ENCODE measurements at regions not wholly inside any gene's neighbourhood (a gene's known extent, or its start where the extent isn't known, plus 50 kb on each side); places are given as distances from the start of the nearest gene placed in this dataset.

DNA sequence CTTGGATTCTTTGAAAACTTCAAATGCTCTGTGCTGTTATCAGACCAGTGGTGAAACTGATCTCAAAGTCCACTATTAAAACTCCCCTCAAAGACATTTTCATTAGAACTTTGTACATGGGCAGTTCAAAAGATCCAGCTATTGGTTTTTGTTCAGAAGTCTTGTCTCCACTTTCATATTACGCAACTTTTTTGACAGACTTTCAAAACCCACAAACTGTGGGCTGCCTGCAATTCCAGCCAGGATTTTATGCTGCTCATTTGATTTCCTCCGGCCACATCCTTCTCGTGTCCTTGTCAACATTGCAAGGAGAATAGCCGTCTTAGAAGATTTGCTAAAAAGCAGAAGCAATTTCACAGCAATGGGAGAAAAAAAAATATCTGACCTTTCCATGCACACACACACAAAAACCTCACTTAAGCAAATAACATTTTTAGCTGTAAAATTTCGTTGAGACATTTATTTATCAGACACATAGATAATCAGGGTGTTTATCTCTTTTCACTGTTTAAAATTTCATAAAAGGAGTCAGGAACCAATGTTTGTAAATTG, 1990.5 kb downstream of the MAT2B start:
- no peak for DNase-seq

- DNase-seq = no peak
These were observed 1992.3 kb downstream of the MAT2B start for GRCh38 chr5:165497707-165498106.

- no peak for DNase-seq
These were observed 1997.7 kb downstream of the MAT2B start for GRCh38 chr5:165502893-165503691.

- DNase-seq = no peak
These were observed 1999.3 kb downstream of the MAT2B start for GRCh38 chr5:165504674-165505073.

DNA sequence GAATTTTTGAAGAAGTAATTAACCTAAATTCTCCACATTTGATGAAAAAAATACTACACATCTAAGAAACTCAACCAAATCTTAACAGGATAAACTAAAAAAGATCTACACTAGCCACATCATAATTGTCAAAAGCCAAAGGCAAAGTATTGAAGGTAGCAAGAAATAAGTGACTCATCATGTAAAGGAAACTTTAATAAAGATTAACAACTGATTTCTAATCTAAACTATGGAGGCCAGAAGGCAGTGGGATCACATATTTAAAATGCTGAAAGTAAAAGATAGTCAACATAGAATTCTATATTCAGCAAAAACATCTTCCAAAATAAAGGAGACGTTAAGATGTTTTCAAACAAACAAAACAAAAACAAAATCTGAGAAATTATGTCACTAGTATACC, 2002.9 kb downstream of the MAT2B start:
- DNase-seq = no peak

GRCh38 chr5:165508861-165509260, 2003.4 kb downstream of the MAT2B start:
- DNase-seq = no peak

DNA sequence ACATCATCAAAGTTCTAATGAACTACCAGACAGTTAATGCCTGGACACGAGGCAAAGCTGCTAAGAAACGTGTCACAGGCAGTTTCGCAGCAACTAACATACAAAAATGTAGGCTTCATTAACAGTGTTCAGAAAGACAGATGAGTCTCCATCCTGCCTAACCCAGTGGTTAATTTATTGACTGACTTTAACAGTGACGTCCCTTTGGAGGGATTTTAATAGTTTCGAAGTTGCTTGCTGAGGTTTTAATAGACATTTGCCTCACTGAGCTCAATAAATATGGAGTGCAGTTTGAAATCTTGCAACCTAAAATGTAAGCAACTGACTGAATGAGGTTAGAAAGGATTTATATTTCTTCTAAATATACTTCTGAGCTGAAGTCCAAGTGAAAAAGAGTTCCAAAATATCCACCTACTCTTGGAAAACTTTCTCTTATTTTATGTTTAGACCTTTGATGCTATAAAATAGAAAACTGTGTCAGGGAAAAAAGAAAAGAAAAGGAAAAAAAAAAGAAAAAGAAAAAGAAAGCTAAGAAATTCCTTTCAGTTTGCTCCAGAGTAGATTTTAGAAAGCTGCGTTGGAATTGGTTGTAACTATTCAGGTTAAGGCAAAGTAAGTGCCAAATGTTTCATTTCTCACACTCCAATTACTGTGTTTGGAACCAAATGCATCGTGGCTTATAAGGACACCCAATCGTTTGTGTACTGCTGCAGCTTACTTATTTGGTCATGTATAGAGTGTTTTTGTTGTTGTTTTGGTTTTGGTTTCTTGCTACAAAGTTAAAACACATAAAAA, 2016.6 kb downstream of the MAT2B start:
- DNase-seq = no peak

GRCh38 chr5:165525271-165525670, 2019.9 kb downstream of the MAT2B start:
- no peak for DNase-seq

GRCh38 chr5:165526357-165526756, 2020.9 kb downstream of the MAT2B start:
- no peak for DNase-seq

DNA sequence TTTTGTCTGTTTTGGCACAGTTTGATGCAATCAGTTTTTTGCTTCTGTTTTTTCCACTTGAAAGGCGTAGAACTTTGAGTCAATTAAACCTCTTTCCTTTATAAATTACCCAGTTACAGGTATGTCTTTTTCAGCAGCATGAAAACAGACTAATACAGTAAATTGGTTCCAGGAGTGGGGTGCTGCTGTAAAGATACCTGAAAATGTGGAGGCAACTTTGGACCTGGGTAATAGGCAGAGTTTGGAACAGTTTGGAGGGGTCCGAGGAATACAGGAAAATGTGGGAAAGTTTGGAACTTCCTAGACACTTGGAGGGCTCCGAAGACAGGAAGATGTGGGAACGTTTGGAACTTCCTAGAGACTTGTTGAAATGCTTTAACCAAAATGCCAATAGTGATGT, 2022.2 kb downstream of the MAT2B start:
- no peak for DNase-seq

- no peak for DNase-seq
These were observed 2032.6 kb downstream of the MAT2B start for GRCh38 chr5:165538065-165538464.

- DNase-seq = no peak
These were observed 2054.2 kb downstream of the MAT2B start for GRCh38 chr5:165559645-165560044.

DNA sequence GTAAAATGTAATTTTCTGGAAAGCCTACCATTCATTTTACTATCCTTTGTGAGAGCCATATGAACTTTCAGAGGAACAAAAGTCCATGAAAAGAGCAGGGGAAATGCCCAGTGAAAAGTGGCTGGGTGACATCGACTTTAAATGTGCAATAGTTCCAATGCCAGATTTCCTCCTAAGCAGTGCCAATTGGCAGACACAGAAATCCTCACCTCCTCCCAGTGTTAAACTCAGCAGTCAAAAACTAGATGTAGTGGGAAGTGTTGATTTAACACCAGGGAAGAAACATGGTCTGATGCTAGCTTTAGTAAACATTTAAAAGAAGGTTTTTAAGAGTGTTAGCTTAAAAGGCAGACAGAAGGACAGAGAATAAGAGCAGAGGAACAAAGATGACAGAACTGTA, 2055.2 kb downstream of the MAT2B start:
- DNase-seq = no peak

DNA sequence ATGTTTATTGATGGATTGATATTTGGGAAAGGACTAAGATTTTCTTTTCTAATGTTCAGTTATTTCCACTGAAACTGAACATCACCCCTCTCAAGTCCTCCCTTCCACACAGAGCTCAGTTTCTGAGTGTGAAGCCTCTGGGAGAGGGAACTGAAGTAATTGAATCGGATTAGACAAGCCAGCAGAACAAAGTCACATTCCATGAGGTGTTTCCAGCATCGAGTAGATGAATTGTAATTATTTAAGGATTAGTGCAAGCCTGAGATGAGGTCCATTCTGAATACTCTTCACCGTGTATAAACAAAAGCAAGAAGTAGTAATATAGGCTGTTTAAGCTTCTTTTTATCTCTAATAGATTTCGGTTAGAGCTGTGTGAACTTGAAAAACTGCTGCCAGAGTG, 2060.5 kb downstream of the MAT2B start:
- DNase-seq = no peak

DNA sequence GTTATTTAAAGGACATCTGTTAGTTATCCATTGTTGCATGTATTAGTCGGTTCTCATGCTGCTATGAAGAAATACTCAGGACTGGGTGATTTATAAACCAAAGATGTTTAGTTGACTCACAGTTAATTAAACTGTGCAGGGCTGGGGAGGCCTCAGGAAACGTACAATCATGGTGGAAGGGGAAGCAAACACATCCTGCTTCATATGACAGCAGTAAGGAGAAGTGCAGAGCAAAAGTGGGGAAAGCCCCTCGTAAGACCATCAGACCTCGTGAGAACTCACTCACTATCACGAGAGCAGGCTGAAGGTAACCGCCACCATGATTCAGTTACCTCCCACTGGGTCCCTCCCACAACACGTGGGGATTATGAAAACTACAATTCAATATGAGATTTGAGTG, 2064.1 kb downstream of the MAT2B start:
- no peak for DNase-seq

DNA sequence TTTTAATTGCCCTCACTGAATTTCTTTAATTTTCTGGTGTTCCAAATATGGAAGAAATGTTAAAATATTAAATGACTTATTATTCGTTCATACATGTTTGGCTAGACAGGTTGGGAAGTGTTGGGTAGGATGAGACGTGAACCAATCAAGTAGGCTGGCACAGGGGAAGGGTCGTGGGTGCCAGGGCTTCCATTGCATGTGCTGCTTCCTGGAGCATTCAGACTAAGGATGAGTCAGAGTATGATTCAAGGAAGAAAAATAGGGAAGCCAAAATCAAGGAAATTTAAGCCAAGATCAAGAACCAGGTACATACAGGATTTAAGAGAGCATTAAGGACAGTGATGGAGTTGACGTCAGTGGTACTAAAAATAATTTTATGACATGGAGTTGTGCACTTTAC, 2068.0 kb downstream of the MAT2B start:
- no peak for DNase-seq

GRCh38 chr5:165574100-165574499, 2068.7 kb downstream of the MAT2B start:
- DNase-seq = no peak

DNA sequence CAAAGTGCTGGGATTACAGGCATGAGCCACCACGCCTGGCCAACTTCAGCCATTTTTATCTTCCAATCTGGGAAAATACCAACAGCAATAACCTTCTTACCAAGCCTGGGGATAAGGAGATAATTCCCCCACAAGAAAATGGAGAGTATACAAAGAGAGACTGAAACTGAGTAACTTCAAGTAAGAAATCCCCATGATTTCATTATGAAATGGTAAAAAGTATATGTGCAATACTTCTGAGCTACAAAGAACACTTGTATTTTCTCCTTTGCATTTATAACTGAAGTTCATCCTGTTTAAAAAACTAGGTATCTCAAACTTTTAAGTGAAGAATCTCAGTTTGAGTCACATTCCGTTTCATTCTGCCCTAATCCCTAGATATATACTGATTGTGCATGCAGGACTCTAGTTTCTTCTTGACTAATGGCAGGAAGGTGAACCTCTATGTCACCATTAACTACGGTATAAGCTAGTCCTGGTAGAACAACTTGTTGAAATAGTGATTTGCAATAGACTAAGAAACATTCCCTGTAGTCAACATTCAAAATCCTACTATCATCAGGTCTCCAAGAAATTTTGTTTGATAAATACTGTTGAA, 2071.4 kb downstream of the MAT2B start:
- no peak for DNase-seq

- DNase-seq = no peak
These were observed 2074.5 kb downstream of the MAT2B start for GRCh38 chr5:165579911-165580310.

GRCh38 chr5:165594693-165595092, 2089.3 kb downstream of the MAT2B start:
- DNase-seq = no peak

GRCh38 chr5:165602529-165602928, 2097.1 kb downstream of the MAT2B start:
- DNase-seq = no peak

DNA sequence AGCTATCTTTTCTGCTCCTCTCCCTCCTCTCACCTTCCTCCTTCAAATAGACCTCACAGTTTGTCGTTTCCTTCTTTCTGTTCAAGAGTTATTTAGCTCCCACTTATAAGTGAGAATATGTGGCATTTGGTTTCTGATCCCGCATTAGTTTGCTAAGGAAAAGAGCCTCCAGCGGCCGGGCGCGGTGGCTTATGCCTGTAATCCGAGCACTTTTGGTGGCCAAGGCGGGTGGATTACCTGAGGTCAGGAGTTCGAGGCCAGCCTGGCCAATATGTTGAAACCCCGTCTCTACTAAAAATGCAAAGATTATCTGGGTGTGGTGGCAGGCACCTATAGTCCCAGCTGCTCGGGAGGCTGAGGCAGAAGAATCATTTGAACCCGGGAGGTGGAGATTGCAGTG, 2101.6 kb downstream of the MAT2B start:
- no peak for DNase-seq

DNA sequence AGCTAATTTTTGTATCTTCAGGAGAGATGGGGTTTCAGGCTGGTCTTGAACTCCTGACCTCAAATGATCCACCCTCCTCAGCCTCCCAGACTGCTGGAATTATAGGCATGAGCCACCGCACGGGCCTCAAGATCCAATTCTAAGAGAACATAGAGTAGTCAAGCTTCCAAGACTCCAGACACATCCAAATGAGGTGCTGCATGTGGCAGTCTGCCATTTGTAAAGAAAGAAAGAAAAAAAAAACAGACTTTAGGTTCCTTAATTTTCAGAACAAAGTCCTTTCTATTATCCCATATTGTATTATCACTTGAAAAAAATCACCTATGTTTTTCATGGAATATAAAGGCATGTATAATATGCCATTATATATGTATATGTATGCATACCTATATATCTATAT, 2104.5 kb downstream of the MAT2B start:
- DNase-seq = no peak
